ENCODE measurements at regions not wholly inside any gene's neighbourhood (a gene's known extent, or its start where the extent isn't known, plus 50 kb on each side); places are given as distances from the start of the nearest gene placed in this dataset.

DNA sequence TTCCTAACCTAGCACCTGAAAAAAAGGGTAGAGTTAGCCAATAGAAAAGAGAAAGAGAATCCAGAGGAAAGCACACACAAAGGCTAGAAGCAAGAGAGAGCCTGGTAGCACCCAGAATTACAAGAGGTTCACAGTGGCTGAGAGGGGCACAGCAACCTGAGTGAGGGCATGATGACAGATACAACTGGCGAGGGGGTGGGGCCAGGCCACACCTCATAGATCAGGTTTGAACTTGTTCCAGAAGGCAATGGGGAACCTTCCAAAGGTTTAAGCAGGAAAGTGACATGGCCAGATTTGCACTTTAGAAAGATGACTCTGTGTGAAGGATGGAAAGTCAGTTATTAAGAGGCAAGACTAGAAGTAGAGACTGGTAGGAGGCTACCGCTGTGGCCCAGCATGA is 148.0 kb downstream of the TTC32 start:
- Histone ChIP-seq H3K4me3 (no peak overlapping the region), H3K79me2 (ENCODE audit: low read depth) (no peaks in the 10 kb centered on the region), H2AFZ (no peak overlapping the region), H3K9me2 (ENCODE audit: insufficient read depth) (no peaks in the 10 kb centered on the region), H3K27ac (no peak overlapping the region), H3K4me2 (no peak overlapping the region), H3K36me3 (ENCODE audit: low read depth) (no peaks in the 10 kb centered on the region), H3K9me3 (ENCODE audit: insufficient read depth, low read depth) (no peaks in the 10 kb centered on the region), H3K4me1 (replicated peaks; ENCODE audit: insufficient read depth) (no peaks in the 10 kb centered on the region), H3K27me3 (ENCODE audit: insufficient read depth, low read depth) (no peaks in the 10 kb centered on the region), H3F3A (ENCODE audit: insufficient read depth, low read depth) (no peaks in the 10 kb centered on the region), H4K20me1 (ENCODE audit: insufficient read depth) (no peaks in the 10 kb centered on the region; the same call in 1 of the 2 replicates)
- DNase-seq = no peak
- intact Hi-C loops (cut with micrococcal nuclease; ENCODE audit: unreplicated experiment) = no loop called here
- POLR2A ChIA-PET (ENCODE audit: unreplicated experiment) = no interaction called here
- no peak for TF ChIP-seq EZH2 (IDR thresholded peaks at IDR 0.05; ENCODE audit: low read depth)
- TF ChIP-seq, protein P1, sequence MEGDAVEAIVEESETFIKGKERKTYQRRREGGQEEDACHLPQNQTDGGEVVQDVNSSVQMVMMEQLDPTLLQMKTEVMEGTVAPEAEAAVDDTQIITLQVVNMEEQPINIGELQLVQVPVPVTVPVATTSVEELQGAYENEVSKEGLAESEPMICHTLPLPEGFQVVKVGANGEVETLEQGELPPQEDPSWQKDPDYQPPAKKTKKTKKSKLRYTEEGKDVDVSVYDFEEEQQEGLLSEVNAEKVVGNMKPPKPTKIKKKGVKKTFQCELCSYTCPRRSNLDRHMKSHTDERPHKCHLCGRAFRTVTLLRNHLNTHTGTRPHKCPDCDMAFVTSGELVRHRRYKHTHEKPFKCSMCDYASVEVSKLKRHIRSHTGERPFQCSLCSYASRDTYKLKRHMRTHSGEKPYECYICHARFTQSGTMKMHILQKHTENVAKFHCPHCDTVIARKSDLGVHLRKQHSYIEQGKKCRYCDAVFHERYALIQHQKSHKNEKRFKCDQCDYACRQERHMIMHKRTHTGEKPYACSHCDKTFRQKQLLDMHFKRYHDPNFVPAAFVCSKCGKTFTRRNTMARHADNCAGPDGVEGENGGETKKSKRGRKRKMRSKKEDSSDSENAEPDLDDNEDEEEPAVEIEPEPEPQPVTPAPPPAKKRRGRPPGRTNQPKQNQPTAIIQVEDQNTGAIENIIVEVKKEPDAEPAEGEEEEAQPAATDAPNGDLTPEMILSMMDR (conservative IDR thresholded peaks at IDR 0.05) = no peak
- CTCF ChIA-PET = no interaction called here
- BruUV-seq (replicated peaks) = no TSS peak

DNA sequence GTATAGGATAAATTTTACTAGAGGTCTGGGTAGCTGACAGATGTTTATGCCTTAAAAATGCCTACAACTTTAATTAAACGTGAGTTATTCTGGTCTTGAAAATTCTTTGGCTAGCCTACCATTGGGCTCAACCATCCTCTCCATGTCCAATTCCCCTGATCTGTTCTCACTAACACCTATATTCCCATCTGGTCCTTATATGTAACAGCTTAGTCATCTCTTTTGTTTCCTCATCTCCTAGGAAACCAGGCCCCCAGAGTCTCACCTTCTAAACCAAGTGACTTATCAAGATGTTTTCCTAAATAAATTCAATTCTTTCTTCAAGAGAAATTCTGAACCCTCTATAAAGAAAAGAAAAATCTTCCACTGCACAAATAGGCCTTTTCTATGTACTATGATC is 148.5 kb downstream of the TTC32 start:
- no peaks in the 10 kb centered on the region for H3K9me3 ChIP-seq (ENCODE audit: insufficient read depth, low read depth)
- no peaks in the 10 kb centered on the region; the same call in 1 of the 2 replicates for H4K20me1 ChIP-seq (ENCODE audit: insufficient read depth)
- H3F3A ChIP-seq (ENCODE audit: insufficient read depth, low read depth) = no peaks in the 10 kb centered on the region
- H3K4me2 ChIP-seq = no peak overlapping the region
- ChIA-PET CTCF (no interaction called here), POLR2A (ENCODE audit: unreplicated experiment) (no interaction called here)
- H3K4me3 ChIP-seq = no peak overlapping the region
- no peak overlapping the region for H3K27ac ChIP-seq
- H3K4me1 ChIP-seq (replicated peaks; ENCODE audit: insufficient read depth) = no peaks in the 10 kb centered on the region
- no peaks in the 10 kb centered on the region for H3K9me2 ChIP-seq (ENCODE audit: insufficient read depth)
- H2AFZ ChIP-seq = no peak overlapping the region
- BruUV-seq (replicated peaks) = no TSS peak
- no peaks in the 10 kb centered on the region for H3K36me3 ChIP-seq (ENCODE audit: low read depth)
- TF ChIP-seq EZH2 (IDR thresholded peaks at IDR 0.05; ENCODE audit: low read depth) = no peak
- TF ChIP-seq, protein P1 (conservative IDR thresholded peaks at IDR 0.05) = no peak
- H3K27me3 ChIP-seq (ENCODE audit: insufficient read depth, low read depth) = no peaks in the 10 kb centered on the region
- H3K79me2 ChIP-seq (ENCODE audit: low read depth) = no peaks in the 10 kb centered on the region
- intact Hi-C loops (cut with micrococcal nuclease; ENCODE audit: unreplicated experiment) = no loop called here
- DNase-seq = no peak

DNA sequence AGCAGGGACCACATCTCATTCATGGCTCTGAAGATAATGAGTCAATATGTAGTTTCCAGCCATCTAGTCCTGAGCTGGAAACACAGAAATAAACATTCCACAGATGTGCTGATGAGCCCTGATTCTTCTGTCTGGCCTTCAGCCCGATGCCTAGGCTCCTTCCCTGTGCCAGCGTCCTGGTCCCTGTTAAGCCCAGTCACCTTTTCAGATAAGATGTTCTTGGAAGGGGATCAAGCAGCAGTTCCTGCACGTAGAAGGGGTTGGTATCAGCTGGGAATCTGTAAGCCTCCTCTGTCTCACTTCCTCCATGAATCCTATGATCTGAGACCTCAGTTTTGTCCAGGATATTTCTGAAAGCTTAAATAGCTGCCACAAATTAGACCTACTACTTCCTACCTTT is 149.3 kb downstream of the TTC32 start:
- Histone ChIP-seq H3K4me2 (no peak overlapping the region), H3K4me1 (replicated peaks; ENCODE audit: insufficient read depth) (no peaks in the 10 kb centered on the region), H3K27ac (no peak overlapping the region), H3K4me3 (no peak overlapping the region), H3K9me3 (ENCODE audit: insufficient read depth, low read depth) (no peaks in the 10 kb centered on the region), H3K79me2 (ENCODE audit: low read depth) (no peaks in the 10 kb centered on the region), H3K9me2 (ENCODE audit: insufficient read depth) (no peaks in the 10 kb centered on the region), H4K20me1 (ENCODE audit: insufficient read depth) (no peaks in the 10 kb centered on the region; the same call in 1 of the 2 replicates), H3K36me3 (ENCODE audit: low read depth) (no peaks in the 10 kb centered on the region), H3K27me3 (ENCODE audit: insufficient read depth, low read depth) (no peaks in the 10 kb centered on the region), H3F3A (ENCODE audit: insufficient read depth, low read depth) (no peaks in the 10 kb centered on the region), H2AFZ (no peak overlapping the region)
- no TSS peak for BruUV-seq (replicated peaks)
- DNase-seq = no peak
- intact Hi-C loops (cut with micrococcal nuclease; ENCODE audit: unreplicated experiment) = no loop called here
- ChIA-PET CTCF (no interaction called here), POLR2A (ENCODE audit: unreplicated experiment) (no interaction called here)
- TF ChIP-seq, protein P1 (conservative IDR thresholded peaks at IDR 0.05) = no peak
- TF ChIP-seq EZH2 (IDR thresholded peaks at IDR 0.05; ENCODE audit: low read depth) = no peak
